HG03432 (cell line): ENCODE measurements at regions not wholly inside any gene's neighbourhood (a gene's known extent, or its start where the extent isn't known, plus 50 kb on each side); places are given as distances from the start of the nearest gene placed in this dataset.

Experiments
- ATAC-seq: cut with Tn5 transposase; IDR thresholded peaks from one replicate; pipeline ENCODE4 v1.9.1; 2021; ENCODE audit warnings: mild to moderate bottlenecking, moderate library complexity; ENCODE audit not compliant: unreplicated experiment

GRCh38 chr12:114902665-114903064, 218.7 kb upstream of the TBX3 start:
- ATAC-seq = no peak

- ATAC-seq = no peak
Measured at GRCh38 chr12:114901316-114901715, 217.3 kb upstream of the TBX3 start.

- no peak for ATAC-seq
Measured at GRCh38 chr12:114898159-114898558, 214.2 kb upstream of the TBX3 start.

- no peak for ATAC-seq
Measured at GRCh38 chr12:114895827-114896226, 211.9 kb upstream of the TBX3 start.

GRCh38 chr12:114895081-114895480, 211.1 kb upstream of the TBX3 start:
- no peak for ATAC-seq

GRCh38 chr12:114894076-114894475, 210.1 kb upstream of the TBX3 start:
- no peak for ATAC-seq

GRCh38 chr12:114888928-114889584, 205.1 kb upstream of the TBX3 start:
- ATAC-seq = no peak

- no peak for ATAC-seq
Measured at GRCh38 chr12:114888448-114888847, 204.5 kb upstream of the TBX3 start.

GRCh38 chr12:114885501-114885900, 201.5 kb upstream of the TBX3 start:
- ATAC-seq = no peak

GRCh38 chr12:114884575-114884974, 200.6 kb upstream of the TBX3 start:
- no peak for ATAC-seq

GRCh38 chr12:114882083-114882482, 198.1 kb upstream of the TBX3 start:
- ATAC-seq = no peak

- no peak for ATAC-seq
Measured at GRCh38 chr12:114879354-114879753, 195.4 kb upstream of the TBX3 start.

- ATAC-seq = no peak
Measured at GRCh38 chr12:114878781-114879180, 194.8 kb upstream of the TBX3 start.

GRCh38 chr12:114876968-114877680, 193.1 kb upstream of the TBX3 start:
- ATAC-seq = no peak

GRCh38 chr12:114875313-114875712, 191.3 kb upstream of the TBX3 start:
- no peak for ATAC-seq

GRCh38 chr12:114873656-114874055, 189.7 kb upstream of the TBX3 start:
- no peak for ATAC-seq

GRCh38 chr12:114868995-114869834, 185.2 kb upstream of the TBX3 start:
- no peak for ATAC-seq

- ATAC-seq = no peak
Measured at GRCh38 chr12:114866331-114866730, 182.4 kb upstream of the TBX3 start.

- no peak for ATAC-seq
Measured at GRCh38 chr12:114864837-114865551, 181.0 kb upstream of the TBX3 start.

- no peak for ATAC-seq
Measured at GRCh38 chr12:114863911-114864310, 179.9 kb upstream of the TBX3 start.

GRCh38 chr12:114860969-114861368, 177.0 kb upstream of the TBX3 start:
- ATAC-seq = no peak
